GM20431 (cell line): ENCODE measurements at regions not wholly inside any gene's neighbourhood (a gene's known extent, or its start where the extent isn't known, plus 50 kb on each side); places are given as distances from the start of the nearest gene placed in this dataset.

Experiments
- in situ Hi-C: fragments of 300-500 bp; cut with MseI, MboI; formaldehyde crosslinking; loops from one replicate; pipeline ENCODE4 v1.15.0; 2020; ENCODE audit warnings: low sequenced_read_pairs; ENCODE audit not compliant: unreplicated experiment

DNA sequence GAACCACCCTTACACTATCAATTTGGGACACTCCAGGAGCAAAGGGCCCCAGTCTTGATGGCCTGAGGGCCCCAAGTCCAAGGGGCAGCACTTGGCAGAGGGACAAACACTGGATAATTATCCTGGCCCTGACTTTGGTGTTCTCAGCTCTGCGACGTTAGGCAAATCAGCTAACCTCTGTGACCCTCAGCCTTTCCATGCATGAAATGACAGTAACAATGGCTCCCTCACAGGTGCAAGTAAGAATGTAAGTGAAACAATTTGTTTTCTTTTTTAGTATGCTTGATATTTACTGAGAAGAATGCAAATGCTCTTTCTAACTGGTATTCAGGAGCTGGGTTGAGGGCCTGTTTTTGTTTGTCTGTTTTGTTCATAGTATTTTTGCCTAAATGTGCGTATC is 61.6 kb upstream of the PRDX6 start:
- in situ Hi-C loops, result loop anchor here (25.0 kb wide), 1 partner anchor 678 kb away; no protein-coding TSS in a partner anchor

GRCh38 chr1:173415905-173416450 is 61.2 kb upstream of the PRDX6 start:
- in situ Hi-C loops, result loop anchor here (25.0 kb wide), 1 partner anchor 679 kb away; no protein-coding TSS in a partner anchor

- in situ Hi-C loops, result loop anchor here (25.0 kb wide), 1 partner anchor 680 kb away; no protein-coding TSS in a partner anchor
Measured at GRCh38 chr1:173417563-173417962, 59.6 kb upstream of the PRDX6 start.

- in situ Hi-C loops, result loop anchor here (25.0 kb wide), 1 partner anchor 681 kb away; no protein-coding TSS in a partner anchor
Measured at GRCh38 chr1:173418107-173418985, 58.8 kb upstream of the PRDX6 start.

DNA sequence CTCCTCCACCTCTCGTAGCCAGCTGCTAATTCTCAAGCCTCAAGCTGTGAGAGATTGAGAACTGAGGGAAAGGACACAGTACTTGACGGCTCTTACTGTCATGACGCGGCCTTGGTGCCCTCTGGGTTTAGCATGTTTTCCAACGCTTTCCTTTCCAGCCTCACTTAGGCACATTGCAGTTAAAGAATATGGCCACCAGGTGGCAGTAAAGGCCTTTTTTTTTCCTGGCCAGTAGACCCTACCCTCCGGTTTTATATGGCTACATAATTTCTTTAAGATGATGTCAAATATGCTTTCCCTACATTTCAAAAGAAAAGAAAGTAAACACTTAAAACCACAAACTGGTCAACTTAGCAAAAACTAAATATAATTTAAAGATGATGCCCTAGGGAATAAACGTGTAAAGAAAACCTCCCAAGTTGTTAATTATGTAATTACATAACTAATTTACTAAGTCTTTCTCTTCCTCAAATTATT is 56.8 kb upstream of the PRDX6 start:
- in situ Hi-C loops, result loop anchor here (25.0 kb wide), 1 partner anchor 683 kb away; no protein-coding TSS in a partner anchor

DNA sequence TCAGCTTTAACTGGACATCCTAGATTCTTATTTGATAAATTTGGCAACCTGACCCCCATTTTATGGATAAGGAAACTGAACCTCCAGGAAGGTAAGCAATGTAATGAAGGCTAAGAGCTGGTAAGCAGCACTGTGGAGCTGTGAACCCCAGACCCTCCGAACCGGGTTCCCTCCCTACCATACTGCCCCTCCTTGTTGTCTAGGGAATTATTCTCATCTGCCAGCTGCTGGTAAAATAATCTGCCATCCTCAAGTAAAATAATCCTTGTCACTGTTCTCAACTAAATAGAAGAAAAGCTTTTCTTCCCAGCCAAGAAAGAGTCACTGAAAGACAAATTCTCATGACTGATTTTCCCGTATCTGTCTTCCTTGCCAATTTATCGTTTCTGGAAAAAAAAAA is 55.8 kb upstream of the PRDX6 start:
- in situ Hi-C loops, result loop anchor here (25.0 kb wide), 1 partner anchor 684 kb away; no protein-coding TSS in a partner anchor

- in situ Hi-C loops, result loop anchor here (25.0 kb wide), 1 partner anchor 684 kb away; no protein-coding TSS in a partner anchor
Measured at GRCh38 chr1:173421789-173422188, 55.3 kb upstream of the PRDX6 start.

GRCh38 chr1:173422456-173422976 is 54.6 kb upstream of the PRDX6 start:
- in situ Hi-C loops, result loop anchor here (25.0 kb wide), 1 partner anchor 685 kb away; no protein-coding TSS in a partner anchor

DNA sequence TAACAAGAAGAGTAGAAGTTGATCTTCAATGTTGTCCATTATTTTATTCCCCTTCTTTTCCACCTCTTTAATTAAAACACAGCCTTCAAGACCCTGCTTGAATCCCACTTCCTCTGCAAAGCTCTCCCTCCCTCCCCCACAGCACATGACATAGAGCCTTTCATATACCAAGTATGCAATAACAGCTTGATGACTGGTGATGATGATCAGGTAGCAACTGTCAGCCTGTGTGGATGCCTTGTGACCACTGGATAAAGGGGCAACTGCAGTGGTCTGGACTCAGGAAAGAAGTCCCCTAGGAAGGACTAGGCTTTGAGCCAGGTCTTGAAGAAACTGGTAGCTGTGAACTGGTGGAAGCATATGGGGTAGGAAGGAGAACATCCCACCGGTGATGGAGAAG is 53.8 kb upstream of the PRDX6 start:
- in situ Hi-C loops, result loop anchor here (25.0 kb wide), 1 partner anchor 686 kb away; no protein-coding TSS in a partner anchor

GRCh38 chr1:173424143-173424542 is 53.0 kb upstream of the PRDX6 start:
- in situ Hi-C loops, result loop anchor here (25.0 kb wide), 1 partner anchor 687 kb away; no protein-coding TSS in a partner anchor

- in situ Hi-C loops, result loop anchor here (25.0 kb wide), 2 partner anchors 412 to 688 kb away; no protein-coding TSS in a partner anchor
Measured at GRCh38 chr1:173424782-173425407, 52.2 kb upstream of the PRDX6 start.

- in situ Hi-C loops, result loop anchor here (25.0 kb wide), 1 partner anchor 411 kb away; no protein-coding TSS in a partner anchor
Measured at GRCh38 chr1:173426057-173426456, 51.1 kb upstream of the PRDX6 start.

GRCh38 chr1:173427146-173428054 is 49.7 kb upstream of the PRDX6 start:
- in situ Hi-C loops, result loop anchor here (25.0 kb wide), 1 partner anchor 410 kb away; no protein-coding TSS in a partner anchor
